Cardiac septum (tissue), 1 donor: ENCODE measurements at regions not wholly inside any gene's neighbourhood (a gene's known extent, or its start where the extent isn't known, plus 50 kb on each side); places are given as distances from the start of the nearest gene placed in this dataset.
"Not testable (repeated sequence)": the region's sequence is repeated elsewhere in the genome, so short reads cannot be mapped to it uniquely, and the experiment has no call there.

Source experiments
- DNase-seq: peaks from one replicate; pipeline ENCODE4 v3.0.0-alpha.2; 2020; ENCODE audit warnings: low spot score
- intact Hi-C: fragments of 100-400 bp; cut with DNase I; formaldehyde crosslinking; loops from one replicate; pipeline ENCODE4 v1.14.0; 2022
- donor health status: DM: no; HTN: no; CAD: no.

- intact Hi-C loops, result no loop called here
- DNase-seq, result no peak
Observed at GRCh38 chr2:66125951-66126350, 309.0 kb upstream of the MEIS1 start.

GRCh38 chr2:66122516-66122915 is 312.4 kb upstream of the MEIS1 start:
- intact Hi-C loops, result no loop called here
- DNase-seq, result no peak

- DNase-seq, result no peak
- intact Hi-C loops, result no loop called here
Observed at GRCh38 chr2:66121946-66122345, 313.0 kb upstream of the MEIS1 start.

GRCh38 chr2:66113988-66114625 is 320.8 kb upstream of the MEIS1 start:
- intact Hi-C loops, result no loop called here
- no peak for DNase-seq

- intact Hi-C loops, result no loop called here
- no peak for DNase-seq
Observed at GRCh38 chr2:66111706-66112105, 323.2 kb upstream of the MEIS1 start.

- intact Hi-C loops, result no loop called here
- DNase-seq, result no peak
Observed at GRCh38 chr2:66110608-66111007, 324.3 kb upstream of the MEIS1 start.

GRCh38 chr2:66110086-66110485 is 324.8 kb upstream of the MEIS1 start:
- intact Hi-C loops, result no loop called here
- no peak for DNase-seq

GRCh38 chr2:66109419-66109818 is 325.5 kb upstream of the MEIS1 start:
- DNase-seq, result no peak
- intact Hi-C loops, result no loop called here

GRCh38 chr2:66105066-66105753 is 329.7 kb upstream of the MEIS1 start:
- DNase-seq, result no peak
- intact Hi-C loops, result no loop called here

- no peak for DNase-seq
- intact Hi-C loops, result no loop called here
Observed at GRCh38 chr2:66103581-66103980, 331.3 kb upstream of the MEIS1 start.

GRCh38 chr2:66101206-66101605 is 333.7 kb upstream of the MEIS1 start:
- intact Hi-C loops, result no loop called here
- no peak for DNase-seq

GRCh38 chr2:66095820-66096345 is 339.0 kb upstream of the MEIS1 start:
- DNase-seq, result no peak

GRCh38 chr2:66094689-66095088 is 340.2 kb upstream of the MEIS1 start:
- intact Hi-C loops, DNase-seq: not testable (repeated sequence)

More at GRCh38 chr2:66095820-66096345, 339.0 kb upstream of the MEIS1 start:
- intact Hi-C loops, result no loop called here

GRCh38 chr2:66093371-66093770 is 341.6 kb upstream of the MEIS1 start:
- no peak for DNase-seq
- intact Hi-C loops, result no loop called here

GRCh38 chr2:66084948-66085590 is 349.9 kb upstream of the MEIS1 start:
- intact Hi-C loops, result no loop called here

GRCh38 chr2:66082581-66082980 is 352.3 kb upstream of the MEIS1 start:
- no peak for DNase-seq
- intact Hi-C loops, result no loop called here

More at GRCh38 chr2:66084948-66085590, 349.9 kb upstream of the MEIS1 start:
- DNase-seq, result no peak

GRCh38 chr2:66080127-66080526 is 354.8 kb upstream of the MEIS1 start:
- intact Hi-C loops, result no loop called here
- no peak for DNase-seq

- intact Hi-C loops, result no loop called here
- DNase-seq, result no peak
Observed at GRCh38 chr2:66073172-66073571, 361.8 kb upstream of the MEIS1 start.

- no peak for DNase-seq
- intact Hi-C loops, result no loop called here
Observed at GRCh38 chr2:66070721-66071602, 364.0 kb upstream of the MEIS1 start.
